Common myeloid progenitor, CD34-positive (primary cell): ENCODE measurements at regions not wholly inside any gene's neighbourhood (a gene's known extent, or its start where the extent isn't known, plus 50 kb on each side); places are given as distances from the start of the nearest gene placed in this dataset.

Experiments used
- CTCF ChIA-PET: fragments of 350-600 bp; sonication (Branson Sonifier 250); formaldehyde crosslinking; loops from one replicate; lab custom pipeline; 2021; ENCODE audit warnings: antibody characterized with exemption; lab: Charles Lee
- POLR2A ChIA-PET: fragments of 350-600 bp; sonication (Branson Sonifier 250); formaldehyde crosslinking; loops from one replicate; lab custom pipeline; 2021; ENCODE audit warnings: antibody characterized with exemption; lab: Charles Lee
- DNase-seq, 3 donors: peaks; one replicate each; pipeline versions ENCODE4 v3.0.0 to v3.0.0-alpha.2; 2013
- H3K27ac ChIP-seq, 2 experiments: 1 replicate in 1 of 2; 2 replicates in 1 of 2; pipeline ENCODE4 v1.7.0; 2013; ENCODE audit warnings: inconsistent platforms in 2 of 2, low read length in 2 of 2, mild to moderate bottlenecking in 2 of 2, low read depth in 1 of 2, moderate library complexity in 1 of 2; ENCODE audit not compliant: severe bottlenecking in 2 of 2, insufficient read depth in 1 of 2, poor library complexity in 1 of 2
- H3K27me3 ChIP-seq, 5 experiments: replicated peaks in 2 of 5; 1 replicate in 3 of 5; 2 replicates in 2 of 5; pipeline versions ENCODE4 v1.6.1 to v1.7.0; 2013; ENCODE audit warnings: low read length in 4 of 5, mild to moderate bottlenecking in 2 of 5, moderate library complexity in 2 of 5, inconsistent platforms in 1 of 5; ENCODE audit not compliant: insufficient read depth in 5 of 5, control insufficient read depth in 4 of 5
- H3K36me3 ChIP-seq, 4 experiments: 1 replicate in 2 of 4; 2 replicates in 2 of 4; pipeline versions ENCODE4 v1.6.1 to v1.7.0; 2013; ENCODE audit warnings: low read length in 3 of 4, control low read depth in 1 of 4, mild to moderate bottlenecking in 1 of 4; ENCODE audit not compliant: control insufficient read depth in 4 of 4, insufficient read depth in 4 of 4
- H3K4me1 ChIP-seq, 4 experiments: 1 replicate in 3 of 4; 2 replicates in 1 of 4; pipeline versions ENCODE4 v1.6.1 to v1.7.1; 2013; ENCODE audit warnings: low read length in 3 of 4, mild to moderate bottlenecking in 3 of 4, control low read depth in 1 of 4, inconsistent platforms in 1 of 4, moderate library complexity in 1 of 4; ENCODE audit not compliant: control insufficient read depth in 4 of 4, insufficient read depth in 4 of 4; ENCODE audit errors: control extremely low read depth in 1 of 4
- H3K4me3 ChIP-seq, 7 experiments: 1 replicate in 4 of 7; 2 replicates in 3 of 7; pipeline versions ENCODE4 v1.5.1 to v1.7.0; 2013; ENCODE audit warnings: mild to moderate bottlenecking in 7 of 7, low read length in 6 of 7, moderate library complexity in 6 of 7, inconsistent platforms in 2 of 7, low read depth in 2 of 7, control low read depth in 1 of 7; ENCODE audit not compliant: insufficient read depth in 4 of 7, control insufficient read depth in 1 of 7; ENCODE audit errors: extremely low read depth in 1 of 7
- H3K9me3 ChIP-seq, 5 experiments: 1 replicate in 4 of 5; 2 replicates in 1 of 5; pipeline versions ENCODE4 v1.6.1 to v1.7.1; 2013; ENCODE audit warnings: low read length in 4 of 5, mild to moderate bottlenecking in 2 of 5, inconsistent platforms in 1 of 5, low read depth in 1 of 5, moderate library complexity in 1 of 5; ENCODE audit not compliant: control insufficient read depth in 4 of 5, insufficient read depth in 2 of 5; ENCODE audit errors: control extremely low read depth in 1 of 5
- WGBS: methylation state at CpG from one replicate; pipeline ENCODE4 v1.1.5; 2013; ENCODE audit not compliant: insufficient coverage; 5-methylcytosine and 5-hydroxymethylcytosine counted together

GRCh38 chr19:32168606-32169005 lies 176.8 kb upstream of the ZNF507 start:
- ChIA-PET CTCF (no interaction called here), POLR2A (no interaction called here)
- H3K4me3 ChIP-seq, result no peak overlapping the region
- no peaks in the 10 kb centered on the region for H3K36me3 ChIP-seq
- DNase-seq, result no peak
- 85% methylated on average over 5 of the region's 5 CpGs for WGBS
- no peaks in the 10 kb centered on the region for H3K9me3 ChIP-seq
- no peak overlapping the region for H3K27ac ChIP-seq
- H3K4me1 ChIP-seq, result no peaks in the 10 kb centered on the region
- peaks cover 0 to 3% (median 0%) of the 10 kb centered on the region in 5 experiments for H3K27me3 ChIP-seq

DNA sequence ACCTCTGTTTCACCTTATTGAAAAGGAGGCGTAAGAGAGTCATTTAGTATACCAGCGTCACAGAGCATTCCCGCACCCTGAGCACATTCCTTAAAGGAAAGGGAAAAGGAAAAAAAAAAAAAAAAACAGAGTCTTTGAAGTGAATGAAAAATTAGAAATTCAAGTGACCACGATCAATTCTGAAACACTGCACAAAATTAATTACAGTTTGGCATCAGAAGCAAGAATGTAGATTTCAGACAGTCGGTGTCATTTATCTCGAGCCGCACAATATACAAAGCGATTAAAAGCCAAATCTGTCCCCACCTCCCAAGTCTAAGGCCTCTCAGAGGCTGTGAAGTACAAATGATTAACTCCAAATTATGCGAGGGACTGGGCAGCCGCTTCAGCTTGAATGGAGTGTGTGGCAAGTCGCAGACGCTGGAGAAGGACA lies 173.7 kb upstream of the ZNF507 start:
- WGBS, result 88% methylated on average over 9 of the region's 12 CpGs
- Histone ChIP-seq H3K27ac (no peak overlapping the region), H3K36me3 (no peaks in the 10 kb centered on the region), H3K4me1 (no peaks in the 10 kb centered on the region), H3K27me3 (no peaks in the 10 kb centered on the region), H3K9me3 (no peaks in the 10 kb centered on the region), H3K4me3 (no peak overlapping the region)
- ChIA-PET POLR2A (no interaction called here), CTCF (no interaction called here)
- no peak for DNase-seq

DNA sequence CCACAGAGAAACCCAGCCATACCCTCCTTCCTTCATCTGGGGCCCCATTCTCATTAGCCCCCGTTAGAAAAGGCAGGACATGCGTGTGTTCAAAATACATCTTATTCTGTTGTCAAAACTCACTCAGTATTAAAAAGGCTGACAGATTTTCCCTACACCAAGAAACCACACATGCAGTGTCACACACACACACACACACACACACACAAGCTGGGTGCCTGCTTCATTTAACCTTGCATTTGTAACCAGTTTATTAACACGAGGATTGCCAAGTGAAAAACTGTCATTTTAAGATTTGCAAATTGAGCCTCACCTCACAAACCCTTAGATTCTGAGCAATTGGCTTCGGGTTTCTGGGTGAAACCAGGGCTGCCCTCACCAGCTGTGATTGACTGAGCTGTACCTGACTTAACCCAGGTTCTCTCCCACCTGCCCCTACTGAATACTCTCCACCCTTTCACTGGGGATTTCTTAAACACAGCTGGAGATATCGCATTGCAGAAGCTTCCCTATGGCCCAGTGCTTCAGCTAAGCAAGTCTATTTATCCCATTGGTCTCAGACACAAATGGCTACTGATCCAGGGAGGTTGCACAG lies 172.7 kb upstream of the ZNF507 start:
- H3K4me1 ChIP-seq, result no peaks in the 10 kb centered on the region
- ChIA-PET POLR2A (interaction anchor here (0.5 to 0.6 kb wide), 2 partner anchors 653 to 842 kb away, joined by 4 read pairs; no protein-coding TSS in a partner anchor), CTCF (no interaction called here)
- DNase-seq, result no peak
- no peak overlapping the region for H3K4me3 ChIP-seq
- H3K36me3 ChIP-seq, result no peaks in the 10 kb centered on the region
- no peaks in the 10 kb centered on the region for H3K9me3 ChIP-seq
- H3K27me3 ChIP-seq, result no peaks in the 10 kb centered on the region
- 81% methylated on average over 5 of the region's 5 CpGs for WGBS
- H3K27ac ChIP-seq, result no peak overlapping the region

- Histone ChIP-seq H3K36me3 (no peaks in the 10 kb centered on the region), H3K4me3 (no peak overlapping the region), H3K27ac (no peak overlapping the region), H3K4me1 (no peaks in the 10 kb centered on the region), H3K9me3 (no peaks in the 10 kb centered on the region), H3K27me3 (no peaks in the 10 kb centered on the region)
- no peak for DNase-seq
- WGBS, result 100% methylated on average over 2 of the region's 3 CpGs
- ChIA-PET POLR2A (no interaction called here), CTCF (interaction anchor here (0.6 kb wide), 1 partner anchor 8 kb away, joined by 4 read pairs; no protein-coding TSS in a partner anchor)
These were observed 171.6 kb upstream of the ZNF507 start for GRCh38 chr19:32173836-32174235.

DNA sequence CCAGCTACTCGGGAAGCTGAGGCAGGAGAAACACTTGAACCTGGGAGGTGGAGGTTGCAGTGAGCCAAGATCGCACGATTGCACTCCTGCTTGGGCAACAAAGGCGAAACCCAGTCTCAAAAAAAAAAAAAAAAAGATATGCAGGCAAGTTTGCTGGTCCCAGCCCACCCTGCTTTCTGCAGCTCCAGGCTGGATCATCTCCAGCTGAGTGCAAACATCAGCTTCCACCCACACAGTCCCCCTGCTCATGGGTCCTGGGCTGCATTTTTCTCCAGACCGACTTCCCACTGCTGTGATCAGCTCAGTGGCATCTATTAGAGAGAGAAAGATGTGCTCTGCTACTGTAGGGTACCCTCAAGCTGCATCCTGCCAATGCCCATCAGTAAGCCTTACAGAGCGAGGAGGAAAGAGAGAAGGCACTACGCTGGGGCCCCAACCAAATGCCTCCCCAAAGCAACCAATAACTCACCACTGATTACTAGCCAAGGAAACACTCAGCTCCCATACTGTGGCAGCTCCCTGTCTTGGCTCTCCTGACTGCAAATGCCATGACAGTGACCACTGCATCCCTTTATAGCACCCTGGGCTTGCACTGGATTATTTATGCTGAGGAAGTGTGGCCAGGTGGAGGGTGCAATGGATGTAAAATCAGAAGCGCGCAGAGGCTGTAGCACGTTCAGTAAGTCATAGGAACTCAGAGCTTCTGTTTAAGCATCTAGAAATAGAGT lies 170.9 kb upstream of the ZNF507 start:
- ChIA-PET CTCF (no interaction called here), POLR2A (no interaction called here)
- WGBS, result 94% methylated on average over 9 of the region's 10 CpGs
- Histone ChIP-seq H3K27me3 (no peaks in the 10 kb centered on the region), H3K4me3 (no peak overlapping the region), H3K36me3 (no peaks in the 10 kb centered on the region), H3K9me3 (no peaks in the 10 kb centered on the region), H3K27ac (no peak overlapping the region), H3K4me1 (no peaks in the 10 kb centered on the region)
- DNase-seq, result no peak

DNA sequence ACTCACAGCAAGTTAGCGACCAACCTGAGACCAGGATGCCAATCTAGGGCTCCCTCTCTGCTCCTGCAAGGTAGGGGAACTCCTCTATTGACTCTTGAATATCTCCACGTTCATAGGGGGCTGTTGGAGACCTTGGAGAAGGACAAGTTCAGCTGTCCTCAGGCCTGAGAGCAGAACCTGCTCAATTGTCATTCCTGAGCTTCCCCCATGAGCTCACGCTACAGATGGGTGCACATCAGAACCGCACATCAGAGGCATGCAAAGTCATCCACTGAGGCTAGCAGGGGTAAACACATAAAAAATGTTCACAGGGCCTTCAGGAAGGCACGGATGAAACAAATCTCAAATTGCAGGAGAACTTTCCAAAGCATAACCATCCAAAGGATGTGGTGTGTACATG lies 168.8 kb upstream of the ZNF507 start:
- WGBS, result 92% methylated on average over 5 of the region's 5 CpGs
- CTCF ChIA-PET, result no interaction called here
- no peaks in the 10 kb centered on the region for H3K27me3 ChIP-seq
- H3K27ac ChIP-seq, result no peak overlapping the region
- POLR2A ChIA-PET, result no interaction called here
- no peaks in the 10 kb centered on the region for H3K36me3 ChIP-seq
- DNase-seq, result no peak
- no peak overlapping the region for H3K4me3 ChIP-seq
- H3K9me3 ChIP-seq, result no peaks in the 10 kb centered on the region
- no peaks in the 10 kb centered on the region for H3K4me1 ChIP-seq

- no peaks in the 10 kb centered on the region for H3K4me1 ChIP-seq
- H3K27ac ChIP-seq, result no peak overlapping the region
- no peaks in the 10 kb centered on the region for H3K27me3 ChIP-seq
- DNase-seq, result no peak
- H3K36me3 ChIP-seq, result no peaks in the 10 kb centered on the region
- H3K9me3 ChIP-seq, result no peaks in the 10 kb centered on the region
- H3K4me3 ChIP-seq, result no peak overlapping the region
- POLR2A ChIA-PET, result no interaction called here
- CTCF ChIA-PET, result no interaction called here
These were observed 167.7 kb upstream of the ZNF507 start for GRCh38 chr19:32177686-32178085.
